C4-2B (cell line): ENCODE measurements at regions not wholly inside any gene's neighbourhood (a gene's known extent, or its start where the extent isn't known, plus 50 kb on each side); places are given as distances from the start of the nearest gene placed in this dataset.

Source experiments
- H3K27ac ChIP-seq: fragments of 450-650 bp; 2 replicates; pipeline ENCODE4 v1.5.1; 2017
- ZFX ChIP-seq: fragments of 450-650 bp; IDR thresholded peaks from 2 replicates; pipeline ENCODE4 v1.6.1; 2017
- TF ChIP-seq, protein P1 (sequence below): fragments of 450-650 bp; conservative IDR thresholded peaks from 2 replicates; pipeline ENCODE4 v1.5.1; 2017; ENCODE audit warnings: mild to moderate bottlenecking

DNA sequence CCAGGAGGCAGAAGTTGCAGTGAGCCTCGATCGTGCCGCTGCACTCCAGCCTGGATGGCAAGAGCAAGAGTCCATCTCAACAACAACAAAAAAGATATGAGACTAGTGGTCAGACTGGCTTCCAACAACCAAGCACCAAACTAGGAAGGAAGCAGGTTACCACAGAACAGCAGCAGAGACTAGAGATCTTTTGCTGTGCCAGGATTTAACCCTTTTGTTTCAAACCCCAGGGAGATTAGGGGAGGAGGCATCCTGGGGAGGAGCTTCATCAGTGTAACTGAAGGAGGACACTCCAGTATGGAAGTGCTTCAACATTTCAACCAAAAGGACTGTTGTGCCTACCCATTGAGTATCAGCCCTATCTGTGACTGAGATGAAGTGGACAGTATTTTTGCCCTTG is 240.3 kb downstream of the ZIC1 start:
- TF ChIP-seq ZFX, result no peak
- TF ChIP-seq, protein P1, sequence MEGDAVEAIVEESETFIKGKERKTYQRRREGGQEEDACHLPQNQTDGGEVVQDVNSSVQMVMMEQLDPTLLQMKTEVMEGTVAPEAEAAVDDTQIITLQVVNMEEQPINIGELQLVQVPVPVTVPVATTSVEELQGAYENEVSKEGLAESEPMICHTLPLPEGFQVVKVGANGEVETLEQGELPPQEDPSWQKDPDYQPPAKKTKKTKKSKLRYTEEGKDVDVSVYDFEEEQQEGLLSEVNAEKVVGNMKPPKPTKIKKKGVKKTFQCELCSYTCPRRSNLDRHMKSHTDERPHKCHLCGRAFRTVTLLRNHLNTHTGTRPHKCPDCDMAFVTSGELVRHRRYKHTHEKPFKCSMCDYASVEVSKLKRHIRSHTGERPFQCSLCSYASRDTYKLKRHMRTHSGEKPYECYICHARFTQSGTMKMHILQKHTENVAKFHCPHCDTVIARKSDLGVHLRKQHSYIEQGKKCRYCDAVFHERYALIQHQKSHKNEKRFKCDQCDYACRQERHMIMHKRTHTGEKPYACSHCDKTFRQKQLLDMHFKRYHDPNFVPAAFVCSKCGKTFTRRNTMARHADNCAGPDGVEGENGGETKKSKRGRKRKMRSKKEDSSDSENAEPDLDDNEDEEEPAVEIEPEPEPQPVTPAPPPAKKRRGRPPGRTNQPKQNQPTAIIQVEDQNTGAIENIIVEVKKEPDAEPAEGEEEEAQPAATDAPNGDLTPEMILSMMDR, result no peak
- no peak overlapping the region for H3K27ac ChIP-seq

DNA sequence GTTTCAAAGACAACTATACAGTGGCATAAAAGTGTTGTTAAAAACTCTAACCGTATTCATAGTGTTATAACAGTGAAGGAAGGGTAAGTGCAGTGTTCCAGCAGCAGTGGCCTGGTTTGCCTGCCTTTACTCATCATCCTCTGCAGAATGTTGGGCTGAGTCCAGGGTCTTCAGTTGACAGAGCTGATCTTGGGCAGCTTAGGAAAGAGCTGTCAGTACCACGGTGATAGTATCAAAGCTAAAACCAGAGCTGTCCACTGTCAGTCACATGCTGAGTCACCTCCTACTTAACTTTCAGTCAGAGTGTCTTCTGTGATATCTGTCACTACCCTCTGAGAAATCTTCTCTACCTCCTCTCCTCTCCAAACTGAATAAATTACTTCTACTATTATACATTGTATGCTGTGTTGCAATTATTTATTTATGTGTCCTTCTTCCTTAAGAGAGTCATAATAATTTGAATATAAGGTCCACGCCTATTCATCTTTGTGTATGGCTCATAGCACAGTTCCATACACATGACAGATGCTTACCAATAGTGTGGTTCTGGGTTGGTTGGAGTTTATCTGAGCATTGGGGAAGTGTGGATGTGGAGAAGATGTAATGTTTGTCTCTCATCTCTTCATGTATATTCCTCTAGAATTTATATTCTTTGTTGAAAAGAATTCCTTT is 242.1 kb downstream of the ZIC1 start:
- H3K27ac ChIP-seq, result no peak overlapping the region
- TF ChIP-seq ZFX, result no peak
- TF ChIP-seq, protein P1, result no peak

DNA sequence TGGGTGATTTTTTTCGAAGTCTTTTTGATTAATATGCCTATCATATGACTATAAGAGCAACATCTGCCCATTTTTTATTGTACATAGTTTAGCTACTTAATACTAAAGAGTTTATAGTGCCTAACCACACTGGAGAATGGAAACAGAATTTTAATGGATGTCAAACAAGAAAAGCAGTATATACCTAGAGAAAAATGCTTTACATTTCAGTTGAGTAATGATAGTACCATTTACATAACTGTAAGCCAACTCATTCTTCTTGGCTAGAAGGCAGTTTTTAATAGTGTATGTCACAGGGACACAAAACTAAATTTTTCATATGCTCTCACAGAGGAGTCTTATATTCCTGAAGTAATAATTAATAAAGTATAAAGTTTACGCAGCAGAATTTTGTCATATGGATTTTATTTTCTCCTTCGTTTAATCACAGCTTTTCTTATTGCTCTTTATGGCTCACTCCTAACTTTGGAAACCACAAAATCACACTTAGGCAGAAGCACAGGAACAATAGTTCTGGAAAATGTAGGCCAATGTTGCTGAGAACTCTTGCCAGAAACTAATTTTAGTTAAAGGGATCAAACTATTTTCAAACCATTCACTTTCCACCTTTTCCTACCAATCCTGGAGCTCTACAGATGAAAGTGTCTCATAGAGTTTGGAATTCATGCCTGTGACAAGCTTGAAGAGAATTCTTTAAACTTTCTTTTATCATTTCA is 243.6 kb downstream of the ZIC1 start:
- TF ChIP-seq ZFX, result no peak
- TF ChIP-seq, protein P1, result no peak
- no peak overlapping the region for H3K27ac ChIP-seq

DNA sequence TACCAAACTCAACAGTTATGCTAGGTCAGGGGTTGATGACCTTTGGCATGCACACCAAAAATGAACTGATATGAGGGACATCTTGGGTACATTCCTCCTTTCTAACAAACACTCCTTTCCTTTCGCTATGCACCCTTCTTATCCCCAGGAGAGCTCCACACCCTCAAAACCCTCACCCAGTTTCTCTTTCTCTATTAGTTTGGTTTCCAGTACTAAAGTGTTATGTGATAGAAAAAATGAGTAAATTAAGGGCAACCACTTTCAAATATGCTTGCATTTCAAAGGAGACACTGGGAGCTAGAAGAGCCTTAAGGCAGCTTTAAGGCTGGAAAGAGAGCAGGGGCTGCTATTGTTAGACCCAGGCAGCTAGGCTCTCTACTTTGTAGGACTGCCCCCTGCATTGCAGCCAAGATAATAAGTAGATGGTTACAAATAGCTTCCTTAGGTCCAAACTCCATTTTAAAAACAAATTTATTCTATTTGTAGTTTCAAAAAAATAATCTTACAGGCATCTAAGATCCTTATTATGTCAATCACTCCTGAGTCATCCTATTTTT is 244.3 kb downstream of the ZIC1 start:
- no peak overlapping the region for H3K27ac ChIP-seq
- TF ChIP-seq ZFX, result no peak
- TF ChIP-seq, protein P1, result no peak

DNA sequence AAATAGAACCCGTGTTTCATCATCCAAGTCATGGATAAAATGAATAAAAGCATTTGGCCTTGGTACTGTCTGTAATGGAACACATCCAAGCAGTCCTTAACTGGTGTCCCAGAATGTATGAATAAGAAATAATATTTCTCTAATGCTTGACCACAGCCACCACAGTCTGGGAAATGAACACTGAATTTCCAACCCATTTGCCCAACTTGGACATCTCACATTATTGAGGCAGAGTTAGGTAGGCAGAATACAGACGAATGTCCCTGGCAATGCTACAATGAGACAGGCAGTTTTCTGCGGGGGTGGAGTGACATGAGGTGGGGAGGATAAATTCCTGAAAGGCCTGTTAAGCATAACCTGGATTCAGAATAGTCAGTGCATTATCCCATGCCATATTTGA is 245.7 kb downstream of the ZIC1 start:
- TF ChIP-seq, protein P1, result no peak
- no peak for TF ChIP-seq ZFX
- H3K27ac ChIP-seq, result no peak overlapping the region

DNA sequence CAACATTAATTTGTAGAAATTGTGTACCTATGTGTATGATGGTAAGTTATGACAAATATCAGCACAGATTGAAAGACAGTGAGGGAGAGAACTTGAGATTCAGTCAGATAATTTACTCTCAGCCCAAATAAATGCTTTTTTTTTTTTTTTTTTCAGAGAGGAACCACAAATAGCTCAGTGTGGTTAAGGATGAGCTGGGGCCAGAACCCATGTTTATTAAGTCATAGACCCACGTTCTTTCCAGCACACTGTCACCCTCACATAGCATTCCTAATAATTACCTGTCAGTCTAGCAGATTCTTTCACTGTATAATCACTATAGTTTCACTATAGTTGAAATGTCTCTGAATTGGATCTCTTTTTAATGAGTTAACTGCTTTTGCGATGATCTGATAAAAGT is 246.1 kb downstream of the ZIC1 start:
- H3K27ac ChIP-seq, result no peak overlapping the region
- TF ChIP-seq, protein P1, result no peak
- no peak for TF ChIP-seq ZFX

DNA sequence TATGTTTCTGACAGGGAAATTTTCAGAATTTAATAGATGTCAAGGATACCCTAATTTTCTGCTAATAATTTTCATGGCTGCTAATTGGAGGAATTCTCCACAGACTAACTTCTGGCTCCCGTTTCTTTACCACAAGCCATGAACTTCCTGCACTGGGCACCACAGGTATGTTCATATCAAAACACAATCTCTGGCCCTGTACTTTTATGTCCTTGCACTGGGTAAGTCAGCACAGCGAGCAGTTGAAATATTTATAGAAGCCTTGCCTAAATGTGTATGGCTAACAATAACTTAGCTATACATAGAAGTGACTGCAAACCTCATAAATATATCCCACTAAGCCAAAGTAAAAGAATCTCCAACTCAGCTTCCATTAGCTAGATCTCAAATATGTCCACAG is 246.9 kb downstream of the ZIC1 start:
- no peak overlapping the region for H3K27ac ChIP-seq
- TF ChIP-seq, protein P1, result no peak
- no peak for TF ChIP-seq ZFX
